Endothelial cell of umbilical vein (primary cell): ENCODE measurements at regions not wholly inside any gene's neighbourhood (a gene's known extent, or its start where the extent isn't known, plus 50 kb on each side); places are given as distances from the start of the nearest gene placed in this dataset.

Experiments used
- BruUV-seq: library from RNA; stranded (reverse); fragments of 400-500 nt; replicated peaks from 2 replicates; lab custom pipeline; 2021; lab: Mats Ljungman, UMichigan
- CTCF ChIA-PET: fragments of 300-600, 350-600 bp; sonication (Branson Sonifier 250); formaldehyde crosslinking; loops from one replicate; lab custom pipeline; 2021; ENCODE audit warnings: antibody characterized with exemption, inconsistent platforms; lab: Charles Lee
- POLR2A ChIA-PET: fragments of 300-600, 350-600 bp; sonication (Branson Sonifier 250); formaldehyde crosslinking; loops from one replicate; lab custom pipeline; 2021; ENCODE audit warnings: antibody characterized with exemption, inconsistent platforms; lab: Charles Lee
- DNase-seq: peaks from one replicate; pipeline ENCODE4 v3.0.0-alpha.2; 2011; ENCODE audit warnings: low read depth, low spot score
- FAIRE-seq: peaks from 2 replicates; lab custom pipeline; 2011; peaks lifted over from hg19 to GRCh38; lab: Jason Lieb, UNC
- H2AFZ ChIP-seq: 2 replicates; pipeline ENCODE4 v1.6.0; 2012; ENCODE audit warnings: low read depth, low read length, control low read depth, inconsistent platforms
- H3K27ac ChIP-seq: 2 replicates; pipeline ENCODE4 v1.5.1; 2011; ENCODE audit warnings: low read depth, mild to moderate bottlenecking, control low read depth, low read length, moderate library complexity; ENCODE audit not compliant: insufficient read depth
- H3K27me3 ChIP-seq, 2 experiments: 2 replicates each; pipeline versions ENCODE4 v1.6.0 to v1.6.1; 2011; ENCODE audit warnings: low read length in 2 of 2, mixed read lengths in 1 of 2; ENCODE audit not compliant: control insufficient read depth in 2 of 2, insufficient read depth in 2 of 2
- H3K36me3 ChIP-seq, 2 experiments: 2 replicates in 1 of 2; 3 replicates in 1 of 2; pipeline ENCODE4 v1.5.1; 2011; ENCODE audit warnings: low read length in 2 of 2, mild to moderate bottlenecking in 1 of 2, moderate library complexity in 1 of 2; ENCODE audit not compliant: control insufficient read depth in 2 of 2, insufficient read depth in 2 of 2; ENCODE audit errors: extremely low read depth in 1 of 2
- H3K4me1 ChIP-seq: 3 replicates; pipeline ENCODE4 v1.5.1; 2011; ENCODE audit warnings: mild to moderate bottlenecking, low read length; ENCODE audit not compliant: control insufficient read depth, insufficient read depth; ENCODE audit errors: extremely low read depth
- H3K4me2 ChIP-seq: 2 replicates; pipeline ENCODE4 v1.6.1; 2011; ENCODE audit warnings: low read length, control low read depth, mixed read lengths; ENCODE audit not compliant: insufficient read depth
- H3K4me3 ChIP-seq, 3 experiments: fragments of 200-600 bp in 1 of 3; sonication (generic), shearing (Covaris generic) in 1 of 3; replicated peaks in 1 of 3; 2 replicates each; pipeline ENCODE4 v1.5.1; 2011 to 2016; ENCODE audit warnings: control low read depth in 3 of 3, low read length in 3 of 3, mild to moderate bottlenecking in 2 of 3, inconsistent platforms in 1 of 3, low read depth in 1 of 3, moderate library complexity in 1 of 3; ENCODE audit not compliant: insufficient read depth in 1 of 3
- H3K79me2 ChIP-seq: 2 replicates; pipeline ENCODE4 v1.6.0; 2012; ENCODE audit warnings: low read length, inconsistent platforms; ENCODE audit not compliant: control insufficient read depth, insufficient read depth
- H3K9ac ChIP-seq: replicated peaks from 2 replicates; pipeline ENCODE3; 2011; ENCODE audit warnings: low read length, control low read depth; ENCODE audit not compliant: insufficient read depth; ENCODE audit errors: extremely low read depth
- H3K9me1 ChIP-seq: replicated peaks from 3 replicates; pipeline ENCODE4 v1.6.0; 2011; ENCODE audit warnings: mild to moderate bottlenecking, low read length; ENCODE audit not compliant: control insufficient read depth, insufficient read depth; ENCODE audit errors: extremely low read depth
- H3K9me3 ChIP-seq: replicated peaks from 2 replicates; pipeline ENCODE4 v1.5.1; 2012; ENCODE audit warnings: low read length, inconsistent platforms; ENCODE audit not compliant: control insufficient read depth, insufficient read depth
- H4K20me1 ChIP-seq: replicated peaks from 2 replicates; pipeline ENCODE3; 2011; ENCODE audit warnings: mild to moderate bottlenecking, low read length; ENCODE audit not compliant: control insufficient read depth, insufficient read depth; ENCODE audit errors: extremely low read depth
- EZH2 ChIP-seq: IDR thresholded peaks from 2 replicates; pipeline ENCODE4 v1.6.1; 2012; ENCODE audit warnings: borderline replicate concordance, low read depth, mild to moderate bottlenecking, moderate library complexity, low read length, inconsistent platforms; ENCODE audit not compliant: severe bottlenecking
- FOS ChIP-seq: IDR thresholded peaks from 2 replicates; pipeline ENCODE4 v1.6.1; 2011; ENCODE audit warnings: mild to moderate bottlenecking, low read length, moderate library complexity, borderline replicate concordance; ENCODE audit not compliant: insufficient read depth
- GATA2 ChIP-seq: IDR thresholded peaks from 2 replicates; pipeline ENCODE4 v1.7.0; 2011; ENCODE audit warnings: low read depth, mild to moderate bottlenecking, moderate library complexity, mixed read lengths, low read length; ENCODE audit not compliant: insufficient read length, insufficient read depth
- JUN ChIP-seq: IDR thresholded peaks from 2 replicates; pipeline ENCODE4 v1.6.1; 2011; ENCODE audit warnings: borderline replicate concordance, low read depth; ENCODE audit not compliant: insufficient read length, insufficient read depth
- MYC ChIP-seq: IDR thresholded peaks from one replicate; pipeline ENCODE4 v1.6.1; 2011; ENCODE audit warnings: mild to moderate bottlenecking, low read depth, low read length
- POLR2A ChIP-seq: IDR thresholded peaks from 2 replicates; pipeline ENCODE4 v1.6.1; 2012; ENCODE audit warnings: low read depth, mild to moderate bottlenecking, control low read depth, low read length
- POLR2AphosphoS5 ChIP-seq: IDR thresholded peaks from 2 replicates; pipeline ENCODE4 v1.6.1; 2012; ENCODE audit warnings: low read depth, mild to moderate bottlenecking, control low read depth, low read length, moderate library complexity; ENCODE audit not compliant: insufficient read depth
- dilution Hi-C: fragments of 300-500 bp; cut with MboI; formaldehyde crosslinking; loops from one replicate; pipeline ENCODE4 v1.15.0; 2019; ENCODE audit warnings: low sequenced_read_pairs; ENCODE audit not compliant: extremely low pct_ligation_motif_present
- intact Hi-C: fragments of 100-400 bp; cut with micrococcal nuclease; formaldehyde crosslinking; loops from one replicate; pipeline ENCODE4 v1.10.0; 2022
- TF ChIP-seq, protein P1 (sequence below), 2 donors: IDR thresholded peaks; 1 replicate in 1 of 2; 2 replicates in 1 of 2; pipeline ENCODE4 v1.5.1; 2011; ENCODE audit warnings: low read length in 2 of 2, mild to moderate bottlenecking in 2 of 2, moderate library complexity in 2 of 2, control low read depth in 1 of 2, inconsistent platforms in 1 of 2, low read depth in 1 of 2; ENCODE audit not compliant: insufficient read depth in 1 of 2; ENCODE audit errors: extremely low read depth in 1 of 2
- TF ChIP-seq, protein P2 (sequence below): IDR thresholded peaks from 2 replicates; pipeline ENCODE4 v1.6.1; 2011; ENCODE audit not compliant: insufficient read depth, insufficient read length

DNA sequence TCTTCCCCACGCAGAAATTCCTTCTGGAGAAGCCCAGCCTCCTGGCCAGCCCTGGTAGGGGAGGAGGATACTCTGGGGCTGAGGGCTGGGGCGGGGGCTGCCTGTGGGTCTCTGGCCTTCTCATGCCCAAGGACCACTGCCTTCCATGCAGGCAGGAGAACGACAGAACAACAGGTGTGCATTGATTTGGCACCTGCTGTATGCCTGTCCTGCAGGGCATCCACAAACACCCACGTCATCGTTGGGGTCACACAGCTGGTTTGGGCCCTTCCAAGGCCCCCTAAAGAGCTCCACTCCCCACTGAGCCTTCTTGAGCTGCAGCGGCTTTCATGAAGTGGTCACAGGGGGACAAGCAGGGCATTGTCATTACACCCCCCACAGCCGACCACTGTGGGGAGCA is 60.4 kb downstream of the PHETA1 start:
- no peak overlapping the region for H3K27ac ChIP-seq
- no peak overlapping the region for H3K4me2 ChIP-seq
- no peaks in the 10 kb centered on the region for H3K36me3 ChIP-seq
- intact Hi-C loops (no loop called here), dilution Hi-C loops (no loop called here)
- BruUV-seq = no TSS peak
- H3K4me3 ChIP-seq = no peak overlapping the region
- TF ChIP-seq, protein P1, sequence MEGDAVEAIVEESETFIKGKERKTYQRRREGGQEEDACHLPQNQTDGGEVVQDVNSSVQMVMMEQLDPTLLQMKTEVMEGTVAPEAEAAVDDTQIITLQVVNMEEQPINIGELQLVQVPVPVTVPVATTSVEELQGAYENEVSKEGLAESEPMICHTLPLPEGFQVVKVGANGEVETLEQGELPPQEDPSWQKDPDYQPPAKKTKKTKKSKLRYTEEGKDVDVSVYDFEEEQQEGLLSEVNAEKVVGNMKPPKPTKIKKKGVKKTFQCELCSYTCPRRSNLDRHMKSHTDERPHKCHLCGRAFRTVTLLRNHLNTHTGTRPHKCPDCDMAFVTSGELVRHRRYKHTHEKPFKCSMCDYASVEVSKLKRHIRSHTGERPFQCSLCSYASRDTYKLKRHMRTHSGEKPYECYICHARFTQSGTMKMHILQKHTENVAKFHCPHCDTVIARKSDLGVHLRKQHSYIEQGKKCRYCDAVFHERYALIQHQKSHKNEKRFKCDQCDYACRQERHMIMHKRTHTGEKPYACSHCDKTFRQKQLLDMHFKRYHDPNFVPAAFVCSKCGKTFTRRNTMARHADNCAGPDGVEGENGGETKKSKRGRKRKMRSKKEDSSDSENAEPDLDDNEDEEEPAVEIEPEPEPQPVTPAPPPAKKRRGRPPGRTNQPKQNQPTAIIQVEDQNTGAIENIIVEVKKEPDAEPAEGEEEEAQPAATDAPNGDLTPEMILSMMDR (IDR thresholded peaks at IDR 0.05; ENCODE audit: extremely low read depth in 1 of 2, insufficient read depth in 1 of 2, low read depth in 1 of 2, low read length in 2 of 2) = no peak
- TF ChIP-seq POLR2A (no peak), MYC (no peak), JUN (no peak), EZH2 (no peak), POLR2AphosphoS5 (no peak), GATA2 (no peak), FOS (no peak)
- TF ChIP-seq, protein P2, sequence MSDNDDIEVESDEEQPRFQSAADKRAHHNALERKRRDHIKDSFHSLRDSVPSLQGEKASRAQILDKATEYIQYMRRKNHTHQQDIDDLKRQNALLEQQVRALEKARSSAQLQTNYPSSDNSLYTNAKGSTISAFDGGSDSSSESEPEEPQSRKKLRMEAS = no peak
- H3K9me1 ChIP-seq = no peaks in the 10 kb centered on the region
- POLR2A ChIA-PET = no interaction called here
- peaks cover 8% of the 10 kb centered on the region for H3K9me3 ChIP-seq
- H3K27me3 ChIP-seq = no peaks in the 10 kb centered on the region
- H2AFZ ChIP-seq = no peak overlapping the region
- no peaks in the 10 kb centered on the region for H4K20me1 ChIP-seq
- H3K9ac ChIP-seq = no peak overlapping the region
- H3K4me1 ChIP-seq = no peaks in the 10 kb centered on the region
- CTCF ChIA-PET = interaction anchor here (0.9 to 1.8 kb wide), 4 partner anchors 8 to 371 kb away, joined by 3 to 8 read pairs (median 4); no protein-coding TSS in a partner anchor
- FAIRE-seq = no peak
- no peak for DNase-seq
- H3K79me2 ChIP-seq = no peaks in the 10 kb centered on the region
